GM21367 (cell line): ENCODE measurements at regions not wholly inside any gene's neighbourhood (a gene's known extent, or its start where the extent isn't known, plus 50 kb on each side); places are given as distances from the start of the nearest gene placed in this dataset.
"Not testable (repeated sequence)": the region's sequence is repeated elsewhere in the genome, so short reads cannot be mapped to it uniquely, and the experiment has no call there.

Experiments used
- ATAC-seq: cut with Tn5 transposase; IDR thresholded peaks from one replicate; pipeline ENCODE4 v1.9.1; 2021; ENCODE audit not compliant: unreplicated experiment

- no peak for ATAC-seq
These were observed 162.4 kb upstream of the PTBP2 start for GRCh38 chr1:96559181-96559580.

DNA sequence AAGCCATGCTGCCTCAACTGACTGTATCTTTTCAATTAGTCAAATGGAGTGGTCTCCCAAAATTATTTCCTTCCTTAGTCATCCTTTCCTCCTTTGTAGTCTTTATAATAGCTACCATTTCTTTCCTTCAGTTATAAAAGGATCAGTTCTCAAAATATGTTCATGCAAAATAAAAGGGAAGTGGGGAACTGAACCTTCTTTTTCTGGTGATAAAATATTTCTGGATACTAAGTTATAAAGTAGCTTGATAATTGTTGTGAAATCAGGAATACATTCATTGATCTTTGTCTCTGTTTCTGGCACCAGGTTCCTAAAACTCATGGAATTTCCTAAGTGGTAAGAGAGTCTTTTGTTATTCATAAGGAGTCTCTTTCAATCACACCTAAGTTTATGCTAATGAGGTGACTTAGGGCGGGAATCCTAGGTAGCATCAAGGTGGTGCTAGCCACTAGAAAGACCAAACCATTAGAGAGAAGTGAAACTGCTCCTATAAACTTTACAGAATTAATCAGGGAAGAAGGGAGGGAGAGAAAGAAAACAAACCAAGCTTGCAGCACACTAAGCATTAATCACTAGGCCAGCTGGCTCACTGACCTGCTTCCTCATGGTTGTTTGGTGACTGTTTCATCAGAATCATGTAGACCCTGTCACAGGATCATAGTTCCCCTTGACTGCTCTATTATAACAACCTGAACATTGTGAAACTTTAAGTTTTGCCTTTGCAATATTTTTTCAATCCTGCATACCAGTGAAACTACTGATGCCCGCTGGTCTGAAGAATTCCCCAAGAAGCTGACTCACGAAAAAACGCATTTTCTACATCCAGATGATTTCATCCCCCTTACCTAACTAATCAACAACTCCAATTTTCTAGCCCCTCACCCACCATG lies 161.6 kb upstream of the PTBP2 start:
- no peak for ATAC-seq

GRCh38 chr1:96562094-96562493 lies 159.5 kb upstream of the PTBP2 start:
- no peak for ATAC-seq

DNA sequence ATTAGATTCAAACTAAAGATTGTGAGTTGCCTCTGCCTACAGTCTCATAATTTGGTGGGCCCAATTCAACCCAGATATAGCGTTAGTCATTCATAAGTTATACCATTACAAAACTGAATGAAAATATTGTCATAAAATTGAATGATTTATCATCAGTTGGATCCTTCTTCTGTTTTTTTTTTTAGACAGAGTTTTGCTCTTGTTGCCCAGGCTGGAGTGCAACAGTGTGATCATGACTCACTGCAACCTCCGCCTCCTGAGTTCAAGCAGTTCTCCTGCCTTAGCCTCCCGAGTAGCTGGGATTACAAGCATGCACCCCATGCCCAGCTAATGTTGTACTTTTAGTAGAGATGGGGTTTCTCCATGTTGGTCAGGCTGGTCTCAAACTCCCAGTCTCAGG lies 157.2 kb upstream of the PTBP2 start:
- ATAC-seq = not testable (repeated sequence)

DNA sequence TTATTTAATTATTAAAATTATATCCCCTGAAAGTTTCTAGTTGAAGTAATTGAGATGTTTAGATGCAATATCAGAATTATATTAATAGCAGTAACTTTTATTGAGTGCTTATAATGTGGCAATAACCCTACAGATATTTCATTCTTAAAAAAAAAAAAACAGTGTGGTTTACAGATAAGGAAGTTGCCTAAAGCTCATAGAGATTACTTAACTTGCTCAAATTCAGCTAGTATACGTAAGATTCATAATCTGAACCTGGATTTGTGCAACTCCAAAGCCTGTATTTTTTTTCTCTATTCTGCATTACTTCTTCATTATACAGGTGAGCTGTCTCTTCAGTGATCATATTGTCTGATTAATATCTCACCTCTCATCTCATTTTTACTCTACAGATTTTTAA lies 156.0 kb upstream of the PTBP2 start:
- no peak for ATAC-seq

- ATAC-seq = no peak
These were observed 152.9 kb upstream of the PTBP2 start for GRCh38 chr1:96568639-96569038.

- ATAC-seq = no peak
These were observed 152.3 kb upstream of the PTBP2 start for GRCh38 chr1:96569288-96569687.

DNA sequence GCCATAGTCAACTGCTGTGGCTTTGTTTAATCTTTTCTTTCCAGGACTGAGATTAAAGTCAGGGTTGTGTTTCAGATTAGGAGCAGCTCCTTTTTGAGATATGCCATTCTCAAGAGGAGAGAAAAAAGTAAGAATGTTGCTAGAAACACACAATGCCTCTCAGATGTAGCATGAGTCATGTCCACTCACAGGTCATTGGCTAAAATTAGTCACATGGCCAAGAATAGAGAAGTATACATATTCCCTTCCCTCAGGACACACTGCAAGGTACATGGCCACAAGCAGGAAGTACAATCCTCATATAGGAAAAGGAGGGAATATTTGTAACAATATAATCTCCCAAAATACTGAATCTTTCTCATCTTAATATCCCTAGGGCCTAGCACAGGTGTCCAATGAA lies 141.9 kb upstream of the PTBP2 start:
- no peak for ATAC-seq

- ATAC-seq = no peak
These were observed 140.7 kb upstream of the PTBP2 start for GRCh38 chr1:96580920-96581319.

DNA sequence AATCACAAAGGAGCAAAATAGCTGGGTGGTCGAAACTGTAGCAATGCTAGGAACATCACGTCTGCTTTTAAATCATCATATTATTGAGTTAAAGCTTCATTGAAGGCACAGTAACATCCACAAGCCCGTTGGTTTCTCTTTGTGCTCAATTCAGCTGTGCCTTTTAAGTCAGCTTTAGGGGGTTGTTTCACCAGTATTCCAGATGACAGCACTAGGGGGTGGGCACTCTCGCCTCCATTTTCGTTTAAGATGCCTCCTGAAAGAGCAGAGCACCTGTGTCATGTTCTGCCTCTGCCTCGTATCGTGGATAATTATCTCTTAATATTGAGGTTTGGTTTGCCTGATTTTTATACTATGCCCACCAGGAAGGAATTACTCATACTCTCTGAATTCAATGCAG lies 139.8 kb upstream of the PTBP2 start:
- no peak for ATAC-seq

- no peak for ATAC-seq
These were observed 137.7 kb upstream of the PTBP2 start for GRCh38 chr1:96583903-96584302.

GRCh38 chr1:96587222-96587621 lies 134.4 kb upstream of the PTBP2 start:
- ATAC-seq = no peak

DNA sequence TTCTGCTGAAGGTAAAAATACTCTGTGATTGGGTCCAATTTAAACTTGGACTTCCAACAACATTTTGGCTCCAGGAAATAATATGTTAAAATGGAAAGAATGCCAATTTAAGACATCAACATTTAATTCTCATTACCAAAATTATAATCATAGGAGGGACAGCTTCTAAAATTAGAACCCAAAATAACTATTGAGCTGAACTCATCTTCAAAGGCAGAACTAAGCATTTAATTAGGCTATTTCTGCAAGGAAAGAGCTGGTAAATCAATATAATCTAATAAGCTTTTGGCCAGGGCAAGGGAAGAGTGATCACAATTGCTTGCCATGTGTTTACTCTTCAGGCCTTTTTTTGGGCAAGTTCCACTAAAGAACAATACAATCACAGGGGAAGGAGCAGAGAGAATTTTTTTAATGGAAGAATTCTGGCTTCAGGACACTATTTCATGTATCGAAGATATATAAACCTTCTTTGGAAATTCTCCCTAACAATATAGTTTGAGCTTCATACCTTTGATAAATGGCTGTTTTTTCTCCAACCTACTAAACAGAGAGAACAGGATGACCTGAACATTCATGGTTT lies 133.1 kb upstream of the PTBP2 start:
- ATAC-seq = no peak

- not testable (repeated sequence) for ATAC-seq
These were observed 126.1 kb upstream of the PTBP2 start for GRCh38 chr1:96595530-96595929.

DNA sequence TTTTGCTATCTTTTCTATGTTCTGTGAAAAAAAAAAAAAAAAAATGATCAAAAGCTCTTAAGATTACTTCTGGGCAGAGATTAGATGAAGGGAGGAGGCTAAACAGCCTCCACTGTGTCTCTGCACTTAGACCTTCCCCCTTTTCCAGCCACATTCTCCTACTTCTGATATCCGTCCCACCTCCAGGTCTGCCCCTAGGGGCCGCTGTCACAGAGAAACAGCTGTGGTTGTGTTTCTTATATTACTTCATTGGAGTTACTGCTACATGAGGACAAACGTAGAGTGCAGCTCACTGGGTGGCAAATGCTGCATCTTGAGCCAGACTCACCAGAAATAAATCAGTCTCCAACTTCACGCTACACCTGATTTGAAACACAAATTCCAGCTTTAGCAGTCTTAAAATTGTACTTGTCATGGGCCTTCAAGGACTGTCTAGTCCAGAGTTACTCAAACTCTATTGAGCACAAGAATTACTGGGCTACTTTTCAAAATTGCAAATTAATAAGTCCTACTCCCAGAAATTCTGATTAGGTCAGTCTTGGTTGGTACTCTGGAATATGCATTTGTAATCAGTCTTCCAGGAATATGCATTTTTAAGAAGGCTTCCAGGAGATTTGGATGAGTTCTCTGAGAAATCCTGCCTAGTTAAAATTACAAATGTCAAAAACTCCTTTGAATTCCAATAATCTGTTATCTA lies 125.2 kb upstream of the PTBP2 start:
- peak; percentile 89 for ATAC-seq

DNA sequence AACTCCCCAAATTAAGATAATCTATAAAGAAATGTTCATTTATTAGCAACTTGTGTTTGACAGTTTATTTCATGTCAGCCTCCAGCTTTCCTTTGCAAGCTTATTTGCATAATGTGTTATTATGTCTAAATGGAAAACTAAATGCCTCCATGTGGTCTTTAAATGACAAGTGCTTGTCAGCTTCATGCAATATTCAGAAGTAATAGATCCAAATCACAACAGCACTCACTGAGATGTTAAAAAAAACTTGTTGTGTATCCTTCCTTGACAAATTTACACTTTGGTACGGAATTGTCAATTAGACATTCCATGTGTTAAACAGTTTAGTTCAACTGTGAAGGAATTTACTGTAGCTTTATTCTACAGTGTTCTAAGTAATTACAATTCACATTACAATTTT lies 124.4 kb upstream of the PTBP2 start:
- ATAC-seq = no peak

DNA sequence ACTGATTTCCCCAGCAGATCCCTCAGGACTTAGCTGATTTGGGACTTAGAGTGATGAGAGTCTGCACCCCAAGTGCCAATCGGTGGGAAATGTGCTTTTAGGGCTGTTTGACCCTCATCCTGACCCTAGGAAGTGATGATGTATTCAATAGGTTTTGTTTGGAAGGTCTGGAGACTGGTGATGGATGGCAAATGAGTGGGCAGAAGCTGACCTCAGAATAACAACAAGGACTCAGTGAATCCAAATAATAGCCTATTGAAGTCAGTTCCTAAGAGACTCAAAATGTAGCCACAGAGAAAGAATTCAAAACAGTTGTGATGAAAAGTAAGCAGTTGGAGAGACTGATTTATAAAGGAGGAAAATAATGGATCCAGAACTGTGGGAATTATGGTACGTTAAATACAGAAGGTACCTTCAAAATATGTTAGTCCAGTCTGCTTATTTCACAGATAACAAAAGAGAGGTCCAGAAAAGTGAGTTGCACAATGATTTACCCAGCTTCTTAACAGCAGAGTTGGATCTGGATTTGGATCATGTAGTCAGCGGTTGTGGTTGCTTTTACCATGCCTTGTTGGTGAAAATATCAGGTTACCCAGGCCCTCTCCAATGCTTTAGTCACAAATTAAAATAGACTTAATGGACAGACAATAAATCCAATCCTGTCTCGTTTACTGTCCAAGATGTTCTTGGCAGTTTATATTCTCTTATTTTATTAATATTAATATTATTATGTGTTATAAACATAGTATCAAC lies 123.0 kb upstream of the PTBP2 start:
- no peak for ATAC-seq

DNA sequence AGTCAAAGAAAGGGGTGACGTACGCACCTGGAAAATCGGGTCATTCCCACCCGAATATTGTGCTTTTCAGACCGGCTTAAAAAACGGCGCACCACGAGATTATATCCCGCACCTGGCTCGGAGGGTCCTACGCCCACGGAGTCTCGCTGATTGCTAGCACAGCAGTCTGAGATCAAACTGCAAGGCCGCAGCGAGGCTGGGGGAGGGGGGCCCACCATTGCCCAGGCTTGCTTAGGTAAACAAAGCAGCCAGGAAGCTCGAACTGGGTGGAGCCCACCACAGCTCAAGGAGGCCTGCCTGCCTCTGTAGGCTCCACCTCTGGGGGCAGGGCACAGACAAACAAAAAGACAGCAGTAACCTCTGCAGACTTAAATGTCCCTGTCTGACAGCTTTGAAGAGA lies 117.0 kb upstream of the PTBP2 start:
- not testable (repeated sequence) for ATAC-seq

DNA sequence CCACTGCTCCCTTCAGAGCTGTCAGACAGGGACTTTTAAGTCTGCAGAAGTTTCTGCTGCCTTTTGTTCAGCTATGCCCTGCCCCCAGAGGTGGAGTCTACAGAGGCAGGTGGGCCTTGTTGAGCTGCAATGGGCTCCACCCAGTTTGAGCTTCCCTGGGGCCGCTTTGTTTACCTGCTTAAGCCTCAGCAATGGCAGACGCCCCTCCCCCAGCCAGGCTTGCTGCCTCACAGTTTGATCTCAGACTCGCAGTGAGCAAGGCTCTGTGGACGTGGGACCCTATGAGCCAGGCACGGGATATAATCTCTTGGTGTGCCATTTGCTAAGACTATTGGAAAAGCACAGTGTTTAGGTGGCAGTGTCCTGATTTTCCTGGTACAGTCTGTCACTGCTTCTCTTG lies 104.2 kb upstream of the PTBP2 start:
- ATAC-seq = not testable (repeated sequence)

DNA sequence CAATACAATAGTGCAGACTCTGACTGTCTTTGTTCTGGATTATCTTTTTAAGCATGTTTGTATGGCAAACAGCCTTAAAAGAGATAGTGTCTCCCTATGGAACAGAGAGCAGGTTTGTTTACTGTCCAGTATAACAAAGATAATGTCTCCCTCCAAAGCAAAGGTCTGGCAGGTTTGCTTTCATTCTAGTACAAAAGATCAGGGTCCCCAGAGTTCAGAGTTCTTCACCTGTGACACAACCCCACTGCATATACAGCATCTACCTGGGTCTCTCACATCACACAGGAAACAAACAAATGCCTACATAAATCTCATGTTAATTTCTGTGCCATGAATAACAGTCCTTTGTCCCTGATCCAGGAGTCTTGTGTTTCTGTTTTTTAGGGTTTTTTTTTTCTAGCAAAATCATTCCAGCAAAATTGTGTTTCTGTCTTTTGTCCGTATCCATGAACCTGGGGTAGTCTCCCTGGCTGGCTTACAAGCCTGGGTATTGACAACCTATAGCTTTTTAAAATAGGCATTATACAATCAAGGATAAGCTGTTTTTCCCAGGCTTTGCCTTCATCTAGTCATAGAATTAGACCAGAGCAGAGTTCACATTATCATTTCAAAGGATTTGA lies 89.4 kb upstream of the PTBP2 start:
- ATAC-seq = no peak

DNA sequence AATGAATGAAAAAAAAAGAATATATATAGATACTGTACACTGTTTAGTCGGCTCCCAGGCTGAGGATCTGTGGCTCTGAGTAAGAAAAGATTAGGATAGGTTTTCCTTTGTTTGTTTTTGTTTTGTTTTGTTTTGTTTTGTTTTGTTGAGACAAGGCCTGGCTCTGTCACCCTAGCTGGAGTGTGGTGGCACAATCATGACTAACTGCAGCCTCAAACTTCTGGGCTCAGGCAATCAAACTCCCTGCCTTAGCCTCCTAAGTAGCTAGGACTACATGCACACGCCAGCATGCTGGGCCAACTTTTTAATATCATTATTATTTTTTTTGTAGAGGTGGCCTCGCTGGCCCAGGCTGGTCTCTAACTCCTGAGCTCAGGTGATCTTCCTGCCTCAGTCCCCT lies 87.9 kb upstream of the PTBP2 start:
- no peak for ATAC-seq
